Posterior vena cava (tissue), 2 donors: ENCODE measurements at regions not wholly inside any gene's neighbourhood (a gene's known extent, or its start where the extent isn't known, plus 50 kb on each side); places are given as distances from the start of the nearest gene placed in this dataset.
A peak's percentile ranks its signal among the peaks of the same experiment; 100 is the strongest.

Source experiments
- DNase-seq: peaks from one replicate; pipeline ENCODE4 v3.0.0-alpha.2; 2020; ENCODE audit warnings: low spot score
- intact Hi-C, 2 donors: fragments of 100-400 bp; cut with DNase I; formaldehyde crosslinking; loops; one replicate each; pipeline versions ENCODE4 v1.14.1 to v1.14.2; 2022 to 2023
- donor health status: DM: yes; HTN: yes; CAD: no.
- donor health status: DM: yes; HTN: yes; CAD: no.

GRCh38 chr5:35337340-35338156, 107.3 kb upstream of the PRLR start:
- intact Hi-C loops, result loop anchor here in 1 of 2 donors (10.0 kb wide), 1 partner anchor 997 kb away; no protein-coding TSS in a partner anchor
- DNase-seq, result no peak

GRCh38 chr5:35336230-35336629, 105.9 kb upstream of the PRLR start:
- no peak for DNase-seq
- intact Hi-C loops, result loop anchor here in 1 of 2 donors (10.0 kb wide), 1 partner anchor 999 kb away; no protein-coding TSS in a partner anchor

GRCh38 chr5:35335752-35336151, 105.5 kb upstream of the PRLR start:
- no peak for DNase-seq
- intact Hi-C loops, result loop anchor here in 1 of 2 donors (10.0 kb wide), 1 partner anchor 999 kb away; no protein-coding TSS in a partner anchor

DNA sequence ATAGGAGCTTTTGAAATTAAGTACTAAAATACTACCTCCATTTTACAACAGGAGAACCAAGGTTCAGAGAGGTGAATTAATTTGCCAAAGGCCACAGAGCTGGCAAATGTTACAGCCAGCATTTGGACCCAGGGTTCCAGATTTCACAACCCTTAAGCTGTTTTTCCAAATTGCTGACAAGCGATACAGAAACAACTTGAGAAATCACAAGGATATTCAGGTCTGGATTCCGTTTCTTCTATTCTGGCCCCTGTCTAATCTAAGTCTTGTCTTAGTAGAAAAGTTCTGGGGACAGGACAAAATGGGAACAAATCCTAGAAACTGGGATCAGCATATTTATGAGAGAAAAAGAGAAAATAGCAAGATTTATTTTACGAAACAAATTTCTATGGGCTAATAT, 103.1 kb upstream of the PRLR start:
- no peak for DNase-seq
- intact Hi-C loops, result loop anchor here in 1 of 2 donors (10.0 kb wide), 1 partner anchor 1001 kb away; no protein-coding TSS in a partner anchor

DNA sequence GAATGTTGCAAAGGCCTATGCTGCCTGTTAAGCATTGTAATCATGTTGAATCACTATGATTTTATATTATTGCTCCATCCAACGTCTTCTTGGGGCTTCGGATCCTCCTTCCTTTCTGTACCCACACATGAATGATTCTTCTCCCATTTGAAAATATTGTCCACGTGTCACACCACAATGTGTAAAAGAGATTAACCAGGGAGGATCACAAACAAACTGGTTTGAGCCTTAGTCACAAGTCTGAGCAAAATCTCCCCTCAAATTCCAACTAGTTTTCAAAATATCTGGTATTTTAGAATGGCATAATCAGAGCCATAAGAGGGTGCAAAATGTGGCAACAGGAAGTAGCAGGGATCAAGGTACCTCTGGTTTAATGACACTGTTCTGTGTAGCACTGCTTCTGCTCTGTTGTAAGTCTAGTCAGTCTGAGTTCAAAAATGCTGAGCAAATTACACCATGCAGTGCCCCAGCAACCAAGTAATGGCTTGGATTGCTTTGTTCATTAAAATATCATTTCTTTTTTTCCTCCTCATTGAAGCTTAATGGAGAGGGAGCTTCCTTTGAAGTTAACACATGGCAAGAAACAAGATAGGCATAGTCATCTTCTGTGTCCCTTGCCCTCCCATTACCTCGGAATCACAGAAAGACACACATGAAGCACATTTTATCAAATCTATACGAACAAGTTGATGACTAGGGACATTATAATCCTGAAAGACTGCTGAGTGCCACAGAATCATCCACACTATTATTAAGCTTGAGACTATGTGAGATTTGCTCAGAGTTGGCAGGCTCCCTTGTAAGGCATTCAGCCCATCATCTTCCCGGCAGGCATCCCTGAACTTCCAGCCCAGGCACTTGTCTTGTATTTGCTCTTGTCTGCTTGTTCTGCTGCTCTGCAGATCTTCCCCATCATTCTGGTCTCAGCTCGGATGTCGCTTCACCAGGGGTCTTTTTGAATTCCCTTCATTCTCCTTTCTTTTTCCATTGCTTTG, 102.0 kb upstream of the PRLR start:
- intact Hi-C loops, result loop anchor here in 1 of 2 donors (10.0 kb wide), 1 partner anchor 1003 kb away; no protein-coding TSS in a partner anchor
- no peak for DNase-seq

DNA sequence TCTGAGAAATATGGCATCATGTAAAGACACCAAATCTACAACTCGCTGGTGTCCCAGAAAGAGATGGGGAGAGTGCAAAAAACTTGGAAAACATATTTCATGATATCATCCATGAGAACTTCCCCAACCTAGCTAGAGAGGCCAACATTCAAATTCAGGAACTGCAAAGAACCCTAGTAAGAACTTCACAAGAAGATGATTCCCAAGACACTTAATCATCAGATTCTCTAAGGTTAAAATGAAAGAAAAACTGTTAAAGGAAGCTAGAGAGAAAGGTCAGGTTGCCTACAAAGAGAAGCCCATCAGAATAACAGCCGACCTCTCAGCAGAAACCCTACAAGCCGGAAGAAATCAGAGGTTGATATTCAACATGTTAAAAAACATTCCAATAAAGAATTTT, 95.5 kb upstream of the PRLR start:
- intact Hi-C loops, result no loop called here
- no peak for DNase-seq

DNA sequence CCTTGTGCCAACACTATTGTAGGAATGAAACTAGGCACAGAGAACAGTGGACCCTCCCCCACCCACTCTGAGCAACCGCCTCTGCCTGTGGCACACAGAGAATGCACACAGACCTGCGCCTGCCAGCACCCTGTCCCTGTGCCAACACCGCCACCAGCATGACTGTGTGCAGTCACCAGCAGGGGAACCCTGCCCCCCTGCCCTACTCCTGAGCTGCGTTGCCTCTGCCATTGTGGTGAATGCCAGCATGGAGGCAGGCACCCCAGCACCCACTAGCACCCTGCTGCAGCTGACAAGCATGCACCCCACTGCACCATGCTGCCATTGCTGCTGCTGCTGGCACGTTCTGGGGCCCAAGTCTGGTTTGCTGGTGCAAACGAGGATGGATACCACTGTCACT, 94.4 kb upstream of the PRLR start:
- intact Hi-C loops, result no loop called here
- DNase-seq, result no peak

GRCh38 chr5:35324201-35324600, 93.9 kb upstream of the PRLR start:
- intact Hi-C loops, result no loop called here
- no peak for DNase-seq

DNA sequence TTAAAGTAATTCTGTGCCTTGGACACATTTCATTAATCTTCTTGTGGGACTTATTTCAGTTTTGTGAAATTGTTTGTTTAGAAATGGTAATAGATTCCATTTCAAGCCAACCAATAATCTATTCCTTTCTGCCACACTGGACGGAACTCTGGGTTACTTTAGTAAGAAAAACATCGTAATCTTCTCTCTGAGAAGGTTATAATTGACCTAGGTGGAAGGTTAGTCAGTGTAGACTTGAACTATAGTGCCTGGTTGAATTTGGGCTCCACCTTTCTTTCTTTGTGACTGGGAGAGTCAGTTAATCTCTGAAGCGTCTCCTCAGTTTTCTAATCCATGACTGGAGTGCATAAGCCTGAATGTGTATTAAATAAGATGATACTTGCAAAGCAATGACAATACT, 89.7 kb upstream of the PRLR start:
- DNase-seq, result no peak
- intact Hi-C loops, result no loop called here

DNA sequence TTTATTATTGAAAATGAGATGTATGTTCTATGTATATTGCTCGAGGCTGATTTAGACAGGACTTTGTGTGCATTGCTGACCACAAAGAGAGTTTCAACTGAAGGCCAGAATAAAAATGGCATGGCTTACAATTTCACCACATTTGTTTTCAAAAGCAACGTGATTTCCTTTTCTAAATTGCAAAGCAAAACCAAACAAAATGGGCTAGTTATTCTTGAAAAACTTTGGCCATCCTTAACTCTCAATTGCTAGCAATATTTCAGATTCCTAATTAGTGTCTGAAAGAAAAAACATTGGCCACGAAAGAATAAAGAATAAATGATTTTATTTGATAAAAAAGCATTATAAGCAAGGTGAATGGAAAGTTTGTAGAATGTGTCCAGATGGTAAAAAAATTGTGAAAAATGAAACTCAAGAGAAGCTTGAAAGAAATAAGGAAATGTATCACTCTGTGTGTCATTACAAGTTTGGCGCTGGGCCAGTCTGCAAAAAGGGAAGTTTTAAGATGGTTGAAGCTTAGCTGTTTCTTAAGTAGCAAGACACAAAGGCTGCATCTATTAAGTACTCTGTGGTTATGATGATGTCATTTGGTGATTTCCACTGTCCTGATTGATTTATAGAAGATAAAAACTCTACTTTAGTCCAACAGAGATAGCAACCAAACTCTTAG, 89.2 kb upstream of the PRLR start:
- peak; percentile 94 for DNase-seq
- intact Hi-C loops, result no loop called here

GRCh38 chr5:35317586-35317985, 87.3 kb upstream of the PRLR start:
- no peak for DNase-seq
- intact Hi-C loops, result no loop called here

DNA sequence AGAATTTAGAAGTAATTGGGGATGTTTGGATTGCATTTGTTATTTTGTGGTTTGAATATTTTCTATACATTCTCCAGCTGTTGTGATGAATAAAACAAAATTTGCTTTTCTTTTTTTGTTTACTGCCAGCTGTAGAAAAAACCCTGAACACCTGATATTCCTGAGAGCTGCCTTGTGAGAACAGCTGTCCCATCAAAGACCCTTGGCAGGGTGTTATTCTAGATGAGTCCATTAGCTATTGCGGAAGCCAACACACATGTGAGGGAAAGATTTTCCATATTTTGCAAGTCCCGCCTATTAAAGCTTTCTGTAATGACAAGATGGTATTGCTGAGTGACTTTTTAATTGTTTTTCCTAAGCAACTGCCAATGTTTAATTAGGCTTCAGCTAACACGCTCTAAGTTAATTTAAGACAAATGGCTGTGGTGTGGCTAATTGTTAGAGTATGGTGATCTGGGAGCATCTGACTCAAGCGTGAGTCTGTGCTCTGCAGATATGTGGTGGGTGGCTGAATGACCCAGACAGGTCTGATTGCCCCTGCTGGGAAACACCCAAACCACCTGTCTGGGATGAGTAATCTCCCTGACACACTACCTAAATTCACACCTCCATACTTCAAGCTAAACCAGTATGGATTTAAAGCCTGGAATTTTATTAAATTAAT, 86.5 kb upstream of the PRLR start:
- DNase-seq, result no peak
- intact Hi-C loops, result no loop called here

DNA sequence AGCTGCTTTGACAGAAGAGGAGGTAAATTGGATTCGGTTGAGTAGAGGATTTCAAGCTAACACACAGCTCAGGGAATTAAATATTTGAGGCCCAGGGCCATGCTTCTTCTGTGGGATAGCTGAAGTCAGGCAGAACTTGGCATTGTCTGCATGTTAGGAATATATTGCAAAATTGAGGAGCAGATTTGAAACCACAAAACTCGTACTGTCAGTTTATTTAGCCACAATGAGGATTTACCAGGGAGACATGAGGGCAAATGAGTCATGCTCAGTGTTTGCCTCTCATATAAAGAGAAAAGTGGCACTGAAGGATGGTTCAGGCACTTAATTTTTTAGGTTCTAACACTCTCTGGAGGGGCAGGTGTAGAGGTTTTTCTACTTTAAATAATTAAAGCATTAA, 83.0 kb upstream of the PRLR start:
- no peak for DNase-seq
- intact Hi-C loops, result no loop called here

GRCh38 chr5:35312267-35312666, 82.0 kb upstream of the PRLR start:
- no peak for DNase-seq
- intact Hi-C loops, result no loop called here

- intact Hi-C loops, result no loop called here
- no peak for DNase-seq
Observed at GRCh38 chr5:35309365-35310130, 79.3 kb upstream of the PRLR start.

GRCh38 chr5:35308421-35308820, 78.1 kb upstream of the PRLR start:
- intact Hi-C loops, result no loop called here
- DNase-seq, result no peak

- intact Hi-C loops, result no loop called here
- DNase-seq, result no peak
Observed at GRCh38 chr5:35306716-35307365, 76.6 kb upstream of the PRLR start.
